ENCODE measurements at regions not wholly inside any gene's neighbourhood (a gene's known extent, or its start where the extent isn't known, plus 50 kb on each side); places are given as distances from the start of the nearest gene placed in this dataset.

GRCh38 chr13:23952796-23953195 is 55.5 kb upstream of the C1QTNF9B start:
- Histone ChIP-seq H2AFZ (ENCODE audit: low read depth, low read length) (no peak overlapping the region), H3K36me3 (replicated peaks; ENCODE audit: low read depth, low read length) (no peaks in the 10 kb centered on the region), H3K4me1 (ENCODE audit: low read length) (peaks cover 8% of the 10 kb centered on the region), H3K4me2 (ENCODE audit: low read length) (no peak overlapping the region), H3K79me2 (ENCODE audit: low read length) (no peaks in the 10 kb centered on the region), H3K27me3 (ENCODE audit: low read depth, low read length) (peaks cover 12% of the 10 kb centered on the region), H3K27ac (ENCODE audit: low read length) (no peak overlapping the region), H3K9ac (ENCODE audit: low read length) (no peak overlapping the region), H4K20me1 (ENCODE audit: insufficient read depth, low read length) (no peaks in the 10 kb centered on the region), H3K4me3 (ENCODE audit: low read length) (no peak overlapping the region), H3K9me3 (ENCODE audit: insufficient read depth, low read length) (no peaks in the 10 kb centered on the region)
- TF ChIP-seq EZH2phosphoT487 (IDR thresholded peaks at IDR 0.05; ENCODE audit: low read depth), result no peak
- TF ChIP-seq CTCF (IDR thresholded peaks at IDR 0.05; ENCODE audit: low read depth, low read length), result no peak

GRCh38 chr13:23953860-23954512 is 56.7 kb upstream of the C1QTNF9B start:
- Histone ChIP-seq H4K20me1 (ENCODE audit: insufficient read depth, low read length) (no peaks in the 10 kb centered on the region), H3K4me3 (ENCODE audit: low read length) (no peak overlapping the region)

GRCh38 chr13:23955064-23955463 is 57.8 kb upstream of the C1QTNF9B start:
- Histone ChIP-seq H3K4me1 (ENCODE audit: low read length) (peaks cover 13% of the 10 kb centered on the region), H2AFZ (ENCODE audit: low read depth, low read length) (no peak overlapping the region), H3K79me2 (ENCODE audit: low read length) (no peaks in the 10 kb centered on the region), H3K4me2 (ENCODE audit: low read length) (no peak overlapping the region), H3K9me3 (ENCODE audit: insufficient read depth, low read length) (no peaks in the 10 kb centered on the region), H3K4me3 (ENCODE audit: low read length) (no peak overlapping the region), H3K9ac (ENCODE audit: low read length) (no peak overlapping the region), H4K20me1 (ENCODE audit: insufficient read depth, low read length) (no peaks in the 10 kb centered on the region), H3K27me3 (ENCODE audit: low read depth, low read length) (peaks cover 12% of the 10 kb centered on the region), H3K27ac (ENCODE audit: low read length) (no peak overlapping the region), H3K36me3 (replicated peaks; ENCODE audit: low read depth, low read length) (no peaks in the 10 kb centered on the region)
- TF ChIP-seq CTCF (IDR thresholded peaks at IDR 0.05; ENCODE audit: low read depth, low read length), result no peak
- TF ChIP-seq EZH2phosphoT487 (IDR thresholded peaks at IDR 0.05; ENCODE audit: low read depth), result no peak

More at GRCh38 chr13:23953860-23954512, 56.7 kb upstream of the C1QTNF9B start:
- no peak overlapping the region for H3K4me2 ChIP-seq (ENCODE audit: low read length)
- H3K9ac ChIP-seq (ENCODE audit: low read length), result no peak overlapping the region
- no peak overlapping the region for H3K27ac ChIP-seq (ENCODE audit: low read length)
- H3K4me1 ChIP-seq (ENCODE audit: low read length), result peaks cover 9% of the 10 kb centered on the region
- no peak for TF ChIP-seq CTCF (IDR thresholded peaks at IDR 0.05; ENCODE audit: low read depth, low read length)
- no peak for TF ChIP-seq EZH2phosphoT487 (IDR thresholded peaks at IDR 0.05; ENCODE audit: low read depth)
- H3K9me3 ChIP-seq (ENCODE audit: insufficient read depth, low read length), result no peaks in the 10 kb centered on the region
- no peaks in the 10 kb centered on the region for H3K79me2 ChIP-seq (ENCODE audit: low read length)
- no peak overlapping the region for H2AFZ ChIP-seq (ENCODE audit: low read depth, low read length)
- H3K27me3 ChIP-seq (ENCODE audit: low read depth, low read length), result peaks cover 12% of the 10 kb centered on the region
- H3K36me3 ChIP-seq (replicated peaks; ENCODE audit: low read depth, low read length), result no peaks in the 10 kb centered on the region

GRCh38 chr13:23956106-23956505 is 58.8 kb upstream of the C1QTNF9B start:
- Histone ChIP-seq H3K9ac (ENCODE audit: low read length) (no peak overlapping the region), H4K20me1 (ENCODE audit: insufficient read depth, low read length) (no peaks in the 10 kb centered on the region), H3K79me2 (ENCODE audit: low read length) (no peaks in the 10 kb centered on the region), H3K27ac (ENCODE audit: low read length) (no peak overlapping the region), H3K4me1 (ENCODE audit: low read length) (peaks cover 18% of the 10 kb centered on the region), H3K4me3 (ENCODE audit: low read length) (no peak overlapping the region), H3K9me3 (ENCODE audit: insufficient read depth, low read length) (no peaks in the 10 kb centered on the region), H3K27me3 (ENCODE audit: low read depth, low read length) (peaks cover 12% of the 10 kb centered on the region), H2AFZ (ENCODE audit: low read depth, low read length) (no peak overlapping the region), H3K36me3 (replicated peaks; ENCODE audit: low read depth, low read length) (no peaks in the 10 kb centered on the region), H3K4me2 (ENCODE audit: low read length) (peak overlapping the region; percentile 30)
- TF ChIP-seq CTCF (IDR thresholded peaks at IDR 0.05; ENCODE audit: low read depth, low read length), result no peak
- TF ChIP-seq EZH2phosphoT487 (IDR thresholded peaks at IDR 0.05; ENCODE audit: low read depth), result no peak

Measured in OCI-LY3 (cell line).